ENCODE measurements at regions not wholly inside any gene's neighbourhood (a gene's known extent, or its start where the extent isn't known, plus 50 kb on each side); places are given as distances from the start of the nearest gene placed in this dataset.
A peak's percentile ranks its signal among the peaks of the same experiment; 100 is the strongest.

GRCh38 chr7:109616551-109617069 is 1046.9 kb downstream of the DNAJB9 start:
- TF ChIP-seq, protein P1, sequence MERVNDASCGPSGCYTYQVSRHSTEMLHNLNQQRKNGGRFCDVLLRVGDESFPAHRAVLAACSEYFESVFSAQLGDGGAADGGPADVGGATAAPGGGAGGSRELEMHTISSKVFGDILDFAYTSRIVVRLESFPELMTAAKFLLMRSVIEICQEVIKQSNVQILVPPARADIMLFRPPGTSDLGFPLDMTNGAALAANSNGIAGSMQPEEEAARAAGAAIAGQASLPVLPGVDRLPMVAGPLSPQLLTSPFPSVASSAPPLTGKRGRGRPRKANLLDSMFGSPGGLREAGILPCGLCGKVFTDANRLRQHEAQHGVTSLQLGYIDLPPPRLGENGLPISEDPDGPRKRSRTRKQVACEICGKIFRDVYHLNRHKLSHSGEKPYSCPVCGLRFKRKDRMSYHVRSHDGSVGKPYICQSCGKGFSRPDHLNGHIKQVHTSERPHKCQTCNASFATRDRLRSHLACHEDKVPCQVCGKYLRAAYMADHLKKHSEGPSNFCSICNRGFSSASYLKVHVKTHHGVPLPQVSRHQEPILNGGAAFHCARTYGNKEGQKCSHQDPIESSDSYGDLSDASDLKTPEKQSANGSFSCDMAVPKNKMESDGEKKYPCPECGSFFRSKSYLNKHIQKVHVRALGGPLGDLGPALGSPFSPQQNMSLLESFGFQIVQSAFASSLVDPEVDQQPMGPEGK (CRISPR knock-in tag; IDR thresholded peaks at IDR 0.05; ENCODE audit: borderline replicate concordance): no peak
- TF ChIP-seq, protein P2, sequence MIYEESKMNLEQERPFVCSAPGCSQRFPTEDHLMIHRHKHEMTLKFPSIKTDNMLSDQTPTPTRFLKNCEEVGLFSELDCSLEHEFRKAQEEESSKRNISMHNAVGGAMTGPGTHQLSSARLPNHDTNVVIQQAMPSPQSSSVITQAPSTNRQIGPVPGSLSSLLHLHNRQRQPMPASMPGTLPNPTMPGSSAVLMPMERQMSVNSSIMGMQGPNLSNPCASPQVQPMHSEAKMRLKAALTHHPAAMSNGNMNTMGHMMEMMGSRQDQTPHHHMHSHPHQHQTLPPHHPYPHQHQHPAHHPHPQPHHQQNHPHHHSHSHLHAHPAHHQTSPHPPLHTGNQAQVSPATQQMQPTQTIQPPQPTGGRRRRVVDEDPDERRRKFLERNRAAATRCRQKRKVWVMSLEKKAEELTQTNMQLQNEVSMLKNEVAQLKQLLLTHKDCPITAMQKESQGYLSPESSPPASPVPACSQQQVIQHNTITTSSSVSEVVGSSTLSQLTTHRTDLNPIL (CRISPR knock-in tag; IDR thresholded peaks at IDR 0.05; ENCODE audit: low read depth): no peak
- TF ChIP-seq PPARA (CRISPR knock-in tag; IDR thresholded peaks at IDR 0.05; ENCODE audit: borderline replicate concordance): no peak
- no peak for TF ChIP-seq ESRRG (CRISPR knock-in tag; IDR thresholded peaks at IDR 0.05)
- TF ChIP-seq, protein P3, sequence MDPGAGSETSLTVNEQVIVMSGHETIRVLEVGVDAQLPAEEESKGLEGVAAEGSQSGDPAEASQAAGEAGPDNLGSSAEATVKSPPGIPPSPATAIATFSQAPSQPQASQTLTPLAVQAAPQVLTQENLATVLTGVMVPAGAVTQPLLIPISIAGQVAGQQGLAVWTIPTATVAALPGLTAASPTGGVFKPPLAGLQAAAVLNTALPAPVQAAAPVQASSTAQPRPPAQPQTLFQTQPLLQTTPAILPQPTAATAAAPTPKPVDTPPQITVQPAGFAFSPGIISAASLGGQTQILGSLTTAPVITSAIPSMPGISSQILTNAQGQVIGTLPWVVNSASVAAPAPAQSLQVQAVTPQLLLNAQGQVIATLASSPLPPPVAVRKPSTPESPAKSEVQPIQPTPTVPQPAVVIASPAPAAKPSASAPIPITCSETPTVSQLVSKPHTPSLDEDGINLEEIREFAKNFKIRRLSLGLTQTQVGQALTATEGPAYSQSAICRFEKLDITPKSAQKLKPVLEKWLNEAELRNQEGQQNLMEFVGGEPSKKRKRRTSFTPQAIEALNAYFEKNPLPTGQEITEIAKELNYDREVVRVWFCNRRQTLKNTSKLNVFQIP (CRISPR knock-in tag; IDR thresholded peaks at IDR 0.05; ENCODE audit: borderline replicate concordance, low read depth): no peak
- no peak for TF ChIP-seq SNAI2 (CRISPR knock-in tag; IDR thresholded peaks at IDR 0.05)
- TF ChIP-seq ISL1 (CRISPR knock-in tag; IDR thresholded peaks at IDR 0.05): no peak
- no peak for TF ChIP-seq ZFP3 (CRISPR knock-in tag; IDR thresholded peaks at IDR 0.05)
- peak; percentile 94 for TF ChIP-seq ZNF8 (CRISPR knock-in tag; IDR thresholded peaks at IDR 0.05)
- TF ChIP-seq RARB (CRISPR knock-in tag; IDR thresholded peaks at IDR 0.05): no peak
- no peak for TF ChIP-seq ZFP30 (CRISPR knock-in tag; IDR thresholded peaks at IDR 0.05)
- TF ChIP-seq ZNF70 (CRISPR knock-in tag; IDR thresholded peaks at IDR 0.05): no peak
- TF ChIP-seq CSRNP3 (CRISPR knock-in tag; IDR thresholded peaks at IDR 0.05): no peak
- TF ChIP-seq TCF4 (CRISPR knock-in tag; IDR thresholded peaks at IDR 0.05; ENCODE audit: borderline replicate concordance): no peak

All from SK-N-SH treated with all-trans-retinoic acid at 6 μM for 48 hours (cell line).